Mesendoderm (in vitro differentiated cells): ENCODE measurements at regions not wholly inside any gene's neighbourhood (a gene's known extent, or its start where the extent isn't known, plus 50 kb on each side); places are given as distances from the start of the nearest gene placed in this dataset.

Experiments
- DNase-seq: peaks from one replicate; pipeline ENCODE4 v3.0.0; 2013
- H2AK5ac ChIP-seq: 2 replicates; pipeline ENCODE4 v1.6.1; 2013; ENCODE audit warnings: low read length, inconsistent platforms
- H2BK120ac ChIP-seq: 2 replicates; pipeline ENCODE4 v1.6.1; 2013; ENCODE audit warnings: low read depth, mild to moderate bottlenecking, low read length, moderate library complexity, mixed read lengths
- H2BK15ac ChIP-seq: replicated peaks from 2 replicates; pipeline ENCODE4 v1.6.1; 2013; ENCODE audit warnings: low read depth, mild to moderate bottlenecking, moderate library complexity
- H2BK5ac ChIP-seq: 2 replicates; pipeline ENCODE4 v1.6.1; 2013; ENCODE audit warnings: low read length, inconsistent platforms
- H3K18ac ChIP-seq: 2 replicates; pipeline ENCODE4 v1.6.1; 2013; ENCODE audit warnings: mild to moderate bottlenecking, low read length, mixed read lengths
- H3K23ac ChIP-seq: one replicate; pipeline ENCODE4 v1.6.1; 2013; ENCODE audit warnings: low read length
- H3K27ac ChIP-seq: 2 replicates; pipeline ENCODE4 v1.5.1; 2013; ENCODE audit warnings: low read depth, mild to moderate bottlenecking, inconsistent platforms, low read length, moderate library complexity
- H3K27me3 ChIP-seq: 2 replicates; pipeline ENCODE4 v1.6.1; 2013; ENCODE audit warnings: low read length, control low read depth, mild to moderate bottlenecking, inconsistent platforms; ENCODE audit not compliant: insufficient read depth, poor library complexity
- H3K36me3 ChIP-seq: 2 replicates; pipeline ENCODE4 v1.6.1; 2013; ENCODE audit warnings: low read length, inconsistent platforms; ENCODE audit not compliant: control insufficient read depth, insufficient read depth
- H3K4ac ChIP-seq: one replicate; pipeline ENCODE4 v1.6.1; 2013; ENCODE audit warnings: low read depth, mild to moderate bottlenecking, low read length, moderate library complexity
- H3K4me1 ChIP-seq: 2 replicates; pipeline ENCODE4 v1.6.1; 2013; ENCODE audit warnings: low read depth, low read length, inconsistent platforms; ENCODE audit not compliant: control insufficient read depth
- H3K4me2 ChIP-seq: 2 replicates; pipeline ENCODE4 v1.6.1; 2013; ENCODE audit warnings: low read length
- H3K4me3 ChIP-seq: 2 replicates; pipeline ENCODE4 v1.5.1; 2013; ENCODE audit warnings: mild to moderate bottlenecking, low read length
- H3K56ac ChIP-seq: one replicate; pipeline ENCODE4 v1.6.1; 2013; ENCODE audit warnings: low read length
- H3K79me1 ChIP-seq: 2 replicates; pipeline ENCODE4 v1.6.1; 2013; ENCODE audit warnings: low read length, inconsistent platforms
- H3K79me2 ChIP-seq: 2 replicates; pipeline ENCODE4 v1.6.1; 2013; ENCODE audit warnings: mild to moderate bottlenecking, low read length; ENCODE audit not compliant: control insufficient read depth, insufficient read depth
- H3K9ac ChIP-seq: 2 replicates; pipeline ENCODE4 v1.6.1; 2013; ENCODE audit warnings: low read length, inconsistent platforms
- H4K5ac ChIP-seq: one replicate; pipeline ENCODE4 v1.6.1; 2013; ENCODE audit warnings: low read length
- H4K8ac ChIP-seq: one replicate; pipeline ENCODE4 v1.6.1; 2013; ENCODE audit warnings: low read depth, mild to moderate bottlenecking, control low read depth, low read length, moderate library complexity
- WGBS: extraction: QIAGEN DNeasy Blood & Tissue Kit; methylation state at CpG from one replicate; pipeline ENCODE4 v1.1.7; 2013; ENCODE audit warnings: low lambda C conversion rate, missing lambda C conversion rate; ENCODE audit not compliant: insufficient coverage; ENCODE audit errors: extremely low coverage; 5-methylcytosine and 5-hydroxymethylcytosine counted together

DNA sequence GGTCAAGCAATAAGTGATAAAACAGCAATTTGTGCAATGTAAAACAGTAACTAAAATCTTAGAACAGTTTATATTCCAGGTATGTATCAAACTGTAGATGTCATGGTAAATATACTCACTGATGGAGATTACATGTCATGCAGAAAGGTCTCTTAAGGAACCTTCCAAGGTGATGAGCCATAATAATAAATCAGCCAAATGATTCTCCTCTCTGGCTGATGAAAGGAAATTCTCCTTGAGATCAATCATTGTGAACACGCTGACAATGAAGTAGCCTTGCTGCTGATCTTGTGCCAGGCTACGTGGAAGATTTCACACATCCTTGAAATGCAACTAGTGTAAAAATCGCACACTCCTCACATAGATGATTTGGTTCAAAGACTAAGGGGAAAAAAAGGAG, 392.5 kb upstream of the CDH7 start:
- Histone ChIP-seq H4K8ac (no peak overlapping the region), H2BK120ac (no peak overlapping the region), H3K79me2 (no peaks in the 10 kb centered on the region), H3K9ac (no peak overlapping the region), H3K36me3 (no peaks in the 10 kb centered on the region), H3K4ac (no peak overlapping the region), H3K4me2 (no peak overlapping the region), H3K4me1 (no peaks in the 10 kb centered on the region), H3K18ac (no peak overlapping the region), H2BK5ac (no peak overlapping the region), H3K27ac (no peak overlapping the region), H3K27me3 (no peaks in the 10 kb centered on the region), H3K56ac (no peak overlapping the region), H3K4me3 (no peak overlapping the region), H4K5ac (no peak overlapping the region), H2BK15ac (no peak overlapping the region), H3K23ac (no peak overlapping the region), H2AK5ac (no peak overlapping the region), H3K79me1 (no peaks in the 10 kb centered on the region)
- WGBS = no CpG with 5 or more reads among the region's 3 CpGs
- no peak for DNase-seq

DNA sequence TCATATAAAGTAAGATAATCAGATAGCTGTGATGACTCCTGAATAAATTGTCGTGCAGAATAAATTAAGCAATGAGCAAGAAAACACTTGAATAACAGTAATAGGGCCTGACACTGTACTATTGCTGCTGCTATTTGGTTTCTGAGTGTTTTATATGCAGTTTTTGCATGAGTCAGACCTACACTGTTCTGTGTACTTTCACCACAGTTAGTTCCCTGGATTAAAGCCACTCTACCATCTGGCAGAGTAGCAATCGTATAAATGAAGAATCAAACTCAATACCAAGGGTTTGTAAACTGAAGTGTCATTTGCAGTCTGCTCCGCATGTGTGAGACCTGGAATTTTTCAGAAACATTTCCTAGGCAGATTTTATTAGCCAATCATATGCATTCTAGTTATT, 398.6 kb upstream of the CDH7 start:
- H2BK5ac ChIP-seq = no peak overlapping the region
- H3K9ac ChIP-seq = no peak overlapping the region
- H2AK5ac ChIP-seq = no peak overlapping the region
- no peaks in the 10 kb centered on the region for H3K79me1 ChIP-seq
- no peak overlapping the region for H3K4me2 ChIP-seq
- no peak overlapping the region for H3K23ac ChIP-seq
- no peak overlapping the region for H3K4ac ChIP-seq
- no peak overlapping the region for H2BK15ac ChIP-seq
- no peak overlapping the region for H3K27ac ChIP-seq
- H4K5ac ChIP-seq = no peak overlapping the region
- H3K79me2 ChIP-seq = no peaks in the 10 kb centered on the region
- no peak overlapping the region for H3K4me3 ChIP-seq
- DNase-seq = no peak
- no peaks in the 10 kb centered on the region for H3K36me3 ChIP-seq
- no peaks in the 10 kb centered on the region for H3K27me3 ChIP-seq
- no peak overlapping the region for H3K56ac ChIP-seq
- H4K8ac ChIP-seq = no peak overlapping the region
- H2BK120ac ChIP-seq = no peak overlapping the region
- no peak overlapping the region for H3K18ac ChIP-seq
- no CpG with 5 or more reads among the region's 3 CpGs for WGBS
- H3K4me1 ChIP-seq = no peaks in the 10 kb centered on the region

DNA sequence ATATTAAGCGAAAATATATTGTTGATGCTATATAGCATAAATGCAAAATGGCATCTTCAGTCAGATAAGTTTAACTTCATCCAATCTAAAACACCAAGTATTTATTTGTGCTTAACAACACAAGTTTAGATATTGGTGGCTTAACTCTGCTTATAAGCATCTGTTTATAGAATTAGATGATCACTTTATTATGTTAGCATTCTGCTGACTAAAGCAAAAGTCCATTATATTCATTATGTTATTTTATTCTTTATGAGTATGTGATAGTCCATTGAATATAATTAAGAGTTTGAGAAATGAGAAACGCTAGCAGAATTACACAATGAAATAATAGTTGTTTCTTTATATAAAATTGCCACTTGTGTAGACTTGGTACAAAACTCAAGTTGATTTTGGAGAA, 401.2 kb upstream of the CDH7 start:
- no peak for DNase-seq
- no CpG with 5 or more reads among the region's 2 CpGs for WGBS
- H3K4me2 ChIP-seq = no peak overlapping the region
- no peak overlapping the region for H2BK5ac ChIP-seq
- H4K5ac ChIP-seq = no peak overlapping the region
- no peak overlapping the region for H3K4ac ChIP-seq
- no peak overlapping the region for H4K8ac ChIP-seq
- no peaks in the 10 kb centered on the region for H3K4me1 ChIP-seq
- H3K9ac ChIP-seq = no peak overlapping the region
- no peak overlapping the region for H2AK5ac ChIP-seq
- no peak overlapping the region for H3K23ac ChIP-seq
- H3K56ac ChIP-seq = no peak overlapping the region
- H3K79me1 ChIP-seq = no peaks in the 10 kb centered on the region
- H2BK120ac ChIP-seq = no peak overlapping the region
- H3K27me3 ChIP-seq = no peaks in the 10 kb centered on the region
- no peaks in the 10 kb centered on the region for H3K36me3 ChIP-seq
- H3K27ac ChIP-seq = no peak overlapping the region
- no peak overlapping the region for H2BK15ac ChIP-seq
- H3K18ac ChIP-seq = no peak overlapping the region
- H3K79me2 ChIP-seq = no peaks in the 10 kb centered on the region
- no peak overlapping the region for H3K4me3 ChIP-seq

DNA sequence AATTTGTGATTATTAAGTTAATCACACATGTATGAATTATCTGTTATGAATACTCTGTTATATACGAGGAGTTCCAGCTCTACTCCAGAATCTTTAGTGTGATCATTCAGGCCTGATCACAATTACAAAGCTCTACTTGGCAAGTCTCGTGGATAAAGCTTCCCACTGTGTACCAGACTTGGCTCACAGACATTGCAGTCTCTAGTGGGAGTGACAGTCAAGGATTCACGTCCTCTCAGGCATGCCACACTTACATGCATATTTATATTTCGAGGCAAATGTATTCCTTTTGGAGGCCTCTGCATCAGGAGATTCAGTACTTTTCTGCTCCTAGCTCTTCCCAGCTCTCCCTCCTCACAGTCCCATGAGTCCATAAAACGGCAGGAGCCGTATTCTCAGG, 403.4 kb upstream of the CDH7 start:
- Histone ChIP-seq H3K4me1 (no peaks in the 10 kb centered on the region), H3K23ac (no peak overlapping the region), H4K8ac (no peak overlapping the region), H3K56ac (no peak overlapping the region), H3K36me3 (no peaks in the 10 kb centered on the region), H3K27ac (no peak overlapping the region), H2BK120ac (no peak overlapping the region), H3K79me2 (no peaks in the 10 kb centered on the region), H2AK5ac (no peak overlapping the region), H2BK5ac (no peak overlapping the region), H3K4me3 (no peak overlapping the region), H3K79me1 (no peaks in the 10 kb centered on the region), H3K4ac (no peak overlapping the region), H4K5ac (no peak overlapping the region), H3K27me3 (no peaks in the 10 kb centered on the region), H2BK15ac (no peak overlapping the region), H3K9ac (no peak overlapping the region), H3K18ac (no peak overlapping the region), H3K4me2 (no peak overlapping the region)
- DNase-seq = no peak
- WGBS = no CpG with 5 or more reads among the region's 6 CpGs

DNA sequence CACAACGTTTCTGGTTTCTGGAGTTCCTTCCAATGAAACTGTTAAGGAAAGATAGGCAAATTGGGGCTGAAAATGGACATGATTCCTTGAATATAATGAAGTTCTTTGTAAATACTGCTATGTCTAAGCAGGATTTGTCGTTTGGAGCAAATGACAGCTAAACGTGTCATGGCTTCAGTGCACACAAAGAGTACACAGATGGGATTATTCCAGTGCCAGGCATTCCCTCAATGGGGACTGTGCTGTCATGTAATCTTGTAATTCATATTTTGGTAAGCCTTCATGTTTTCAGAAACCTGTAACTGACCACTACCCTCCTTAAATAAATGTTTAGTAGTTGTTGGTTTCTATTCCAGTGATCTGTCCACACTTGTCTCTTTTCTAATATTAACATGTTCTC, 404.7 kb upstream of the CDH7 start:
- no peak overlapping the region for H2AK5ac ChIP-seq
- H3K4me1 ChIP-seq = no peaks in the 10 kb centered on the region
- H3K18ac ChIP-seq = no peak overlapping the region
- no CpG with 5 or more reads among the region's 3 CpGs for WGBS
- H3K4ac ChIP-seq = no peak overlapping the region
- H2BK15ac ChIP-seq = no peak overlapping the region
- DNase-seq = no peak
- no peak overlapping the region for H4K8ac ChIP-seq
- no peaks in the 10 kb centered on the region for H3K79me2 ChIP-seq
- H3K23ac ChIP-seq = no peak overlapping the region
- no peak overlapping the region for H3K56ac ChIP-seq
- H3K9ac ChIP-seq = no peak overlapping the region
- no peaks in the 10 kb centered on the region for H3K79me1 ChIP-seq
- no peak overlapping the region for H3K27ac ChIP-seq
- no peak overlapping the region for H4K5ac ChIP-seq
- no peaks in the 10 kb centered on the region for H3K27me3 ChIP-seq
- H2BK5ac ChIP-seq = no peak overlapping the region
- H3K4me2 ChIP-seq = no peak overlapping the region
- H2BK120ac ChIP-seq = no peak overlapping the region
- H3K4me3 ChIP-seq = no peak overlapping the region
- H3K36me3 ChIP-seq = no peaks in the 10 kb centered on the region

DNA sequence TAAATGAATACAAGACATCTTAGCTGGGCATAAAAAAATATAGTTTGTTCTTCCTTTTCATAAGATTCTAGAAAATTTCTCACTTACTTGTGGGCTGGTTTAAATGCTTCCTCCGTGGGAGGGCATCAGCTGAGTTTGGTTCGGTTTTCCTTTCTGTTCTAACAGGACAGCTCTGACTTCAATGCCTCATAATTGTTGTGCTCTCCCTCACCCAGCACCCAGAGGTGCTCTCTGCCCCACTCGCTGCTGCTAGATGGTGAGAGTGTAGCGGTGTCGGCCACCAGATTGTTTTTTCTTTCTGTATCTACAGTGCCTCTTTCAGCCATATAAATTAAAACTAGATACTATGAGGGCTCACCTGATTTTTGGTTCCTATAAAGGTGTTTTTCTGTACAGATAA, 407.2 kb upstream of the CDH7 start:
- Histone ChIP-seq H2AK5ac (no peak overlapping the region), H4K5ac (no peak overlapping the region), H3K36me3 (no peaks in the 10 kb centered on the region), H2BK120ac (no peak overlapping the region), H3K56ac (no peak overlapping the region), H3K79me1 (no peaks in the 10 kb centered on the region), H3K4ac (no peak overlapping the region), H3K27me3 (no peaks in the 10 kb centered on the region), H3K9ac (no peak overlapping the region), H4K8ac (no peak overlapping the region), H2BK15ac (no peak overlapping the region), H3K18ac (no peak overlapping the region), H3K79me2 (no peaks in the 10 kb centered on the region), H3K4me3 (no peak overlapping the region), H3K27ac (no peak overlapping the region), H3K4me1 (no peaks in the 10 kb centered on the region), H3K4me2 (no peak overlapping the region), H3K23ac (no peak overlapping the region), H2BK5ac (no peak overlapping the region)
- no CpG with 5 or more reads among the region's 5 CpGs for whole genome bisulfite sequencing
- no peak for DNase-seq
